Heart left ventricle (tissue), 16 donors: ENCODE measurements at regions not wholly inside any gene's neighbourhood (a gene's known extent, or its start where the extent isn't known, plus 50 kb on each side); places are given as distances from the start of the nearest gene placed in this dataset.

Experiments
- ATAC-seq, 4 donors: fragments of 200-7000 bp; cut with Tn5 transposase; one replicate each; pipeline ENCODE4 v1.9.1; 2020 to 2022; ENCODE audit warnings: moderate library complexity in 4 of 4, mild to moderate bottlenecking in 3 of 4, moderate number of reproducible peaks in 1 of 4
- DNase-seq, 5 donors: peaks; one replicate each; pipeline ENCODE4 v3.0.0-alpha.2; 2020
- H3K27ac ChIP-seq, 12 donors: fragments of 200-600 bp; sonication (generic) in 4 of 12; one replicate each; pipeline versions ENCODE4 v1.5.0 to v1.8.0; 2016 to 2022; ENCODE audit warnings: mild to moderate bottlenecking in 2 of 12
- H3K27me3 ChIP-seq, 9 donors: fragments of 200-600 bp; sonication (generic) in 2 of 9; one replicate each; pipeline versions ENCODE4 v1.5.1 to v1.8.0; 2016 to 2022; ENCODE audit warnings: mild to moderate bottlenecking in 3 of 9
- H3K36me3 ChIP-seq, 9 donors: fragments of 200-600 bp; sonication (generic) in 2 of 9; one replicate each; pipeline versions ENCODE4 v1.5.0 to v1.8.0; 2018 to 2022; ENCODE audit warnings: mild to moderate bottlenecking in 2 of 9
- H3K4me1 ChIP-seq, 12 donors: fragments of 200-600 bp; sonication (generic) in 4 of 12; one replicate each; pipeline versions ENCODE4 v1.5.0 to v1.8.0; 2016 to 2022; ENCODE audit warnings: mild to moderate bottlenecking in 3 of 12
- H3K4me3 ChIP-seq, 12 donors: fragments of 200-600 bp; sonication (generic) in 4 of 12; one replicate each; pipeline versions ENCODE4 v1.5.0 to v1.8.0; 2017 to 2022; ENCODE audit warnings: mild to moderate bottlenecking in 9 of 12, moderate library complexity in 4 of 12
- H3K9me3 ChIP-seq, 12 donors: fragments of 200-600 bp; sonication (generic) in 4 of 12; one replicate each; pipeline versions ENCODE4 v1.5.0 to v1.8.0; 2016 to 2022; ENCODE audit warnings: mild to moderate bottlenecking in 1 of 12
- POLR2A ChIP-seq, 2 donors: fragments of 450-650 bp; IDR thresholded peaks; one replicate each; pipeline ENCODE4 v1.6.1; 2017; ENCODE audit warnings: antibody characterized with exemption in 2 of 2, mild to moderate bottlenecking in 2 of 2, moderate library complexity in 2 of 2
- WGBS, 4 donors: extraction: QIAGEN DNeasy Blood & Tissue Kit in 2 of 4; methylation state at CpG; one replicate each; pipeline versions ENCODE4 v1.1.5 to v1.1.7; 2013 to 2018; 5-methylcytosine and 5-hydroxymethylcytosine counted together
- intact Hi-C, 10 donors: fragments of 100-400 bp; cut with DNase I; formaldehyde crosslinking; loops; one replicate each; pipeline versions ENCODE4 v1.11.1 to v1.14.2; 2022
- TF ChIP-seq, protein P1 (sequence below), 12 donors: fragments of 200-600 bp; sonication (generic) in 4 of 12; IDR thresholded peaks; one replicate each; pipeline versions ENCODE4 v1.5.0 to v1.8.0; 2018 to 2022; ENCODE audit warnings: antibody characterized with exemption in 12 of 12, mild to moderate bottlenecking in 5 of 12
- donor health status: ischemic (EF 13 %, LVEDD 7.1; RV severe dilation, severe dysfunction).
- donor health status: healthy with polysubstance abuse.
- donor health status: DM: no; HTN: yes; CAD: no.
- donor health status: DM: no; HTN: no; CAD: no.
- donor health status: ischemic (EF 25% LVEDD 6.9; RV normal size, moderate dysfunction).
- donor health status: ischemic (EF 25% LVEDD 5.7; RV mildly dilated, moderate dysfunction).
- donor health status: healthy.
- donor health status: DM: yes; HTN: yes; CAD: no.
- donor health status: ischemic (EF 35%, LVEDD 5.7; RV mildly dilated, moderate dysfunction).
- donor health status: nonischemic (EF 11% LVEDD 7.7; RV severe dilation, severe dysfunction).
- donor health status: DM: yes; HTN: yes; CAD: no.
- donor health status: PGD.
- donor health status: ischemic (EF 29% LVEDD 5.4; RV normal size, mild dysfunction).
- donor health status: nonischemic (EF 23%, LVEDD 6.1; RV moderate dilation, normal function).

DNA sequence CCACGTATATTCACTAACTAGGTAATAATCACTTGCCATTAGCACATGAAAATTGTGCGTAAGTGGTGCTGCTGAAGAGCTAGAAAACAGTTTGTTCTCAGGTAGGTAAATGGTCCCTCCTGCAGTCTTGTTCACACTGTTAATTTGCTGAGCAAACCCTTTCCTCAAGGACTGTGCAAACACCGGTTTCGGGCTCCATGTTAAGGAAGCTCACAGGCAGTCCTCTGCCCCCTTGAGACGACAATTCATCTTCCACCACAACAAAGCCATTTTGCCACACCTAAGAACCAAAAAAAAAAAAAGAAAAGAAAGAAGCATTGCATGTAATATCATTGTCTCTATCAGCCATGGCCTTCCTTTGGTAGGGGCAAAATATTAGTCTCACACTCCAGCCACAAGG lies 193.9 kb downstream of the BCL11A start:
- no peaks in the 10 kb centered on the region for H3K36me3 ChIP-seq
- intact Hi-C loops, result no loop called here
- no peak overlapping the region for H3K27ac ChIP-seq
- 61 to 73% (median 66%) methylated on average over 5 of the region's 5 CpGs for WGBS, 4 donors
- TF ChIP-seq, protein P1, sequence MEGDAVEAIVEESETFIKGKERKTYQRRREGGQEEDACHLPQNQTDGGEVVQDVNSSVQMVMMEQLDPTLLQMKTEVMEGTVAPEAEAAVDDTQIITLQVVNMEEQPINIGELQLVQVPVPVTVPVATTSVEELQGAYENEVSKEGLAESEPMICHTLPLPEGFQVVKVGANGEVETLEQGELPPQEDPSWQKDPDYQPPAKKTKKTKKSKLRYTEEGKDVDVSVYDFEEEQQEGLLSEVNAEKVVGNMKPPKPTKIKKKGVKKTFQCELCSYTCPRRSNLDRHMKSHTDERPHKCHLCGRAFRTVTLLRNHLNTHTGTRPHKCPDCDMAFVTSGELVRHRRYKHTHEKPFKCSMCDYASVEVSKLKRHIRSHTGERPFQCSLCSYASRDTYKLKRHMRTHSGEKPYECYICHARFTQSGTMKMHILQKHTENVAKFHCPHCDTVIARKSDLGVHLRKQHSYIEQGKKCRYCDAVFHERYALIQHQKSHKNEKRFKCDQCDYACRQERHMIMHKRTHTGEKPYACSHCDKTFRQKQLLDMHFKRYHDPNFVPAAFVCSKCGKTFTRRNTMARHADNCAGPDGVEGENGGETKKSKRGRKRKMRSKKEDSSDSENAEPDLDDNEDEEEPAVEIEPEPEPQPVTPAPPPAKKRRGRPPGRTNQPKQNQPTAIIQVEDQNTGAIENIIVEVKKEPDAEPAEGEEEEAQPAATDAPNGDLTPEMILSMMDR (IDR thresholded peaks at IDR 0.05), result no peak
- no peak overlapping the region for H3K4me3 ChIP-seq
- H3K9me3 ChIP-seq, result no peaks in the 10 kb centered on the region
- no peaks in the 10 kb centered on the region for H3K4me1 ChIP-seq
- no peak for DNase-seq
- ATAC-seq, result no peak
- H3K27me3 ChIP-seq, result no peaks in the 10 kb centered on the region

DNA sequence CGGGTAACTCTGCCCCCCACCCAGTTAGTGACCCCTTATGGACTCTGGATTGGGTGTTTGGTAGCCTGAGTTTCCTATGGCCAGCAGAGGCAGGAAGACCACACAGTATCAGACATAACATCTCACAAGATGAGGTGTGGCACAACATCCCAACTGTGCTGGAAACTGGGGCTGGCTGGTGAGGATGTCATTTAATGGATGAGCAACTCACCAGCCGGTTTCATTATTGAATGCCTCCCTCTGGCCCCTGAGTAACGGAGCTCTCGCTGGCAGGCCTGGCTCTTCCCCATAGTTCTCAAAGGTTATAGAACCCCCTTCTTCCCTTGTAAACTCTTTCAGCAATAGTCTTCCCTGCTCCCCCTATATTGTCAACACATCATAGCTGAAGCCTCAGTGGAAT lies 195.0 kb downstream of the BCL11A start:
- Histone ChIP-seq H3K9me3 (no peaks in the 10 kb centered on the region), H3K4me1 (no peaks in the 10 kb centered on the region), H3K27ac (no peak overlapping the region), H3K36me3 (no peaks in the 10 kb centered on the region), H3K4me3 (no peak overlapping the region), H3K27me3 (no peaks in the 10 kb centered on the region)
- intact Hi-C loops, result no loop called here
- DNase-seq (no peak), ATAC-seq (no peak)
- TF ChIP-seq, protein P1 (IDR thresholded peaks at IDR 0.05), result no peak
- no peak for TF ChIP-seq POLR2A (IDR thresholded peaks at IDR 0.05)
- WGBS, 4 donors, result 84 to 92% (median 88%) methylated on average over 4 of the region's 4 CpGs

DNA sequence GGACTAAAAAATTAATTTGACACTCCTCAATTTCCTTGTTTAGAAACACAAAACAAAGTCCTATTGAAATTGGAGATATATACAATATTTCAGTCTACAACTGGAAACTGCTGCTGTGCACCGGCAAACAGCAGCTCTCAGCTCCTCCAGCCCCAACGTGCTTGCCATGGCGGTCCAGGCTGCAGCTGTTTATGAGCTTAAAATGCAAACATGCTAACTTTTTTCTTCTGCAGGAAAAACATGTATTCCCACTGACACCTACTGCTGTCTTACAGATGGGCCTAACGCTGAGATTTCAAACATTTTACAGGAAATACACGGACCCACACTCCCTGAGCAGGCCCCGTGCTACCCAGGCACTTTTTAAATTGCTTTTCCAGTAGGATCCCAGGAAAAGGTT lies 195.5 kb downstream of the BCL11A start:
- WGBS, 4 donors, result 72 to 79% (median 77%) methylated on average over 6 of the region's 6 CpGs
- DNase-seq (no peak), ATAC-seq (no peak)
- no peaks in the 10 kb centered on the region for H3K4me1 ChIP-seq
- no peak overlapping the region for H3K4me3 ChIP-seq
- intact Hi-C loops, result no loop called here
- H3K27ac ChIP-seq, result no peak overlapping the region
- no peaks in the 10 kb centered on the region for H3K9me3 ChIP-seq
- no peaks in the 10 kb centered on the region for H3K36me3 ChIP-seq
- no peak for TF ChIP-seq POLR2A (IDR thresholded peaks at IDR 0.05)
- TF ChIP-seq, protein P1 (IDR thresholded peaks at IDR 0.05), result no peak
- H3K27me3 ChIP-seq, result no peaks in the 10 kb centered on the region

DNA sequence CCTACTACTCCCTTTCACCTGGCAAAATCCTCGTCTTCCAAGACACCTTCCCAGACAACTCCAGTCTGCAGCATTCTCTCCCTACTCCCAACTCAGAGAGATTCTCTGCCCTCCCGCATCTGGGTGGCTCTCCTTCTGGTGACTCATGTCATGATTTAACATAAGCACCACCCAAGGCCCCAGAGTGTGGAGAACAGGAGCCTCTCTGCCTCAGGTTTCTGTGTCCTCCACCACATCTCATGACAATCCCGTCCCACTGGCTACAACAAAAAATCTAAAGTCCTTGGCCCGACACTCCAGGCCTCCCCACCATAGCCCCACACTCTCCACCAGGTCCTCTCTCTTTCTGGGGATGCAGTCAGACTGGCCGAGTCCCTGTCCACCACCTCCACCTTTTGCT lies 197.1 kb downstream of the BCL11A start:
- Histone ChIP-seq H3K4me1 (no peaks in the 10 kb centered on the region), H3K27ac (no peak overlapping the region), H3K9me3 (no peaks in the 10 kb centered on the region), H3K36me3 (no peaks in the 10 kb centered on the region), H3K4me3 (no peak overlapping the region), H3K27me3 (no peaks in the 10 kb centered on the region)
- no peak for ATAC-seq
- TF ChIP-seq, protein P1 (IDR thresholded peaks at IDR 0.05), result no peak
- no peak for TF ChIP-seq POLR2A (IDR thresholded peaks at IDR 0.05)
- DNase-seq, result no peak
- WGBS, 4 donors, result 86 to 88% (median 87%) methylated on average over 5 of the region's 5 CpGs
- intact Hi-C loops, result no loop called here
